Hindlimb muscle (tissue), 1 donor: ENCODE measurements at regions not wholly inside any gene's neighbourhood (a gene's known extent, or its start where the extent isn't known, plus 50 kb on each side); places are given as distances from the start of the nearest gene placed in this dataset.
"Not testable (repeated sequence)": the region's sequence is repeated elsewhere in the genome, so short reads cannot be mapped to it uniquely, and the experiment has no call there.

Experiments
- DNase-seq: peaks from one replicate; pipeline ENCODE4 v3.0.0-alpha.2; 2013

DNA sequence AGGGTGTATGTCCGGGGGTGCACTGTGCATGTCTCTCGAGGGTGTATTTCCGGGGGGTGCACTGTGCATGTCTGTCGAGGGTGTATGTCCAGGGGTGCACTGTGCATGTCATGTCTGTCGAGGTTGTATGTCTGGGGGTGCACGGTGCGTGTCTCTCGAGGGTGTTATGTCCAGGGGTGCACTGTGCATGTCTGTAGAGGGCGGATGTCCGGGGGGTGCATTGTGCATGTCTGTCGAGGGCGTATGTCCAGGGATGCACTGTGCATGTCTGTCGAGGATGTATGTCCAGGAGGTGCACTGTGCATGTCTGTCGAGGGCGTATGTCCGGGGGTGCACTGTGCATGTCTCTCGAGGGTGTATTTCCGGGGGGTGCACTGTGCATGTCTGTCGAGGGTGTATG is 249.8 kb upstream of the MYT1L start:
- not testable (repeated sequence) for DNase-seq

DNA sequence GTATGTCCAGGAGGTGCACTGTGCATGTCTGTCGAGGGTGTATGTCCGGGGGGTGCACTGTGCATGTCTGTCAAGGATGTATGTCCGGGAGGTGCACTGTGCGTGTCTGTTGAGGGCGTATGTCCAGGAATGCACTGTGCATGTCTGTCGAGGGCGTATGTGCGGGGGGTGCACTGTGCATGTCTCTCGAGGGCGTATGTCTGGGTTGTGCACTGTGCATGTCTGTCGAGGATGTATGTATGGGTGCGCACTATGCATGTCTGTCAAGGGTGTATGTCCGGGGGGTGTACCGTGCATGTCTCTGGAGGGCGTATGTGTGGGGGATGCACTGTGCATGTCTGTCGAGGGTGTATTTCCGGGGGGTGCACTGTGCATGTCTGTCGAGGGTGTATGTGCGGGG is 249.3 kb upstream of the MYT1L start:
- no peak for DNase-seq

DNA sequence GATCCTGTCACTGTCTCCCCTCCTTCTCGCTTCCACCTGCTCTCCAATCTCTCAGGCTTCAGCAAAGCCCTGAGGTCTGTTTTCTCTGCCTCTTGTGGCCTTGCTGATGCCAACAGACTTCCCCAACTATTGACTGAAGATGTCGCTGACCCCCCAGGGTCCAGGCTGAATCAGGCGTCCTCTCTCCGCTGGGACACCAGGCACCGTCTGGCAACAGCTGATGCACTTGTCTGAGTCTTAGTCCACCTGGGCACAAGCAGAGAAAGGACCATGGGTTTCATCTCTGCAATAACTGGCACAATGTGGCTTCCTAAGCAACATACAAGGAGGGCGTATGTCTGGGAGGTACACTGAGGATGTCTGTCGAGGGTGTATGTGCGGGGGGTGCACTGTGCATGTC is 248.7 kb upstream of the MYT1L start:
- no peak for DNase-seq

DNA sequence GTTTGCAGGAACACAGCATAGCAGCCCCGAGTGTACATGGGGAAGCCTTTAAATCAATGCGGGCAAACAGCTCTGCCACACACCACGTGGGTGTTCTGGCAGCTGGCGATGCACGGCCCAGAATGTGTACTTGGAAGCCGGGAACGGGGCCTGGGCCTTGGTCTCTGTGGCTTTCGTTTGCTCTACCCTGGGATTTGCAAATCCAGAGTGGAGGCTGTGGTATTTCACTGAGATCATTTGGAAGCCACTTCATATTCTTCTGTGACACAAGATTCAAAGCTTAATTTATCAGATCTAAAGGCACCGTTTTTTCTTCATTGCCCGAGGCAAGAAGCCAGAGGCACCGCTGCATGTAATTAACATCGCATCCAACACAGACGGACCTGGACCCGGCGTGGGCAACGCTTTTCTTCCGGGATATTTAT is 246.3 kb upstream of the MYT1L start:
- DNase-seq: no peak

DNA sequence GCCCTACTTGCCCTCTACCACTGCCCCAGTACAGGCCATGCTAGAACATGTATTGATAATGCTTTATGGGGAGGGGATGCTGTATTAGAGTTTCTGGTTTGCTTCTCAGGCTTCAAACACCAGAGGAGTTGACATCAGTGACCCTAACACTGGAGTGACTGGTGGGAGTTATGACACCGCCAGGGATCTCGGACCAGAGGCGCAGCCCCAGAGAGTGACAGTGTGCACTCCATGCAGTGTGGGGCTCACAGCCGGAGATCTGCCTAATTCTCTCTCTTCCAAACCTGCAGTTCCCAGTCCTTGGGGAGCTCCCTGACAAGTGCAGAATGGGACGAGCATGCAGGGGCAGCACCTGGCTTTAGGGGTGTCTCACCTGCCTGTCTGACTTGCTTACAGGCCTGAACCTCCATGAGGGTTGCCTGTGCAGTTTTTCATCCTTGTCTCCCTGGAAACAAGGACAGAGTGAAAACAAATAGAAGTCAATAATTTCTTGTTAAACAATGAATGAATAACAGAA is 244.9 kb upstream of the MYT1L start:
- DNase-seq: no peak

DNA sequence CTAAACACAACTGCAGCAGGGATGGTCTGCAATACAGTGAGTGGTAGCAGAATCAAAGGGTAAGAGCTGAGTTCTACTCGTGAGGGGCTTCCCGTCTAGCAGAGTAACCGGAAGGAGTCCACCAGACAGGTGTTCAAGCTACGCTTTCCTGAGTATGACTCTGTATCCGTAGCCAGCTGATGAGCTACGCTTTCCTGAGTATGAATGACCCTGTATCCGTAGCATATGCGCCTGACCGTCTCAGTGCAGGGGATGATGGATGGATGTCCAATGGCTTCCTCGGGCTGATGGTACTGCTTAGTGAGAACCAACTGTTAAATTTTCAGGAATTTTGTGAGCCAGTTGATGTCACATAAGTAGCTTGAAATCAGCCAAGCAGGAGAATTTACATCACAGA is 244.1 kb upstream of the MYT1L start:
- no peak for DNase-seq

DNA sequence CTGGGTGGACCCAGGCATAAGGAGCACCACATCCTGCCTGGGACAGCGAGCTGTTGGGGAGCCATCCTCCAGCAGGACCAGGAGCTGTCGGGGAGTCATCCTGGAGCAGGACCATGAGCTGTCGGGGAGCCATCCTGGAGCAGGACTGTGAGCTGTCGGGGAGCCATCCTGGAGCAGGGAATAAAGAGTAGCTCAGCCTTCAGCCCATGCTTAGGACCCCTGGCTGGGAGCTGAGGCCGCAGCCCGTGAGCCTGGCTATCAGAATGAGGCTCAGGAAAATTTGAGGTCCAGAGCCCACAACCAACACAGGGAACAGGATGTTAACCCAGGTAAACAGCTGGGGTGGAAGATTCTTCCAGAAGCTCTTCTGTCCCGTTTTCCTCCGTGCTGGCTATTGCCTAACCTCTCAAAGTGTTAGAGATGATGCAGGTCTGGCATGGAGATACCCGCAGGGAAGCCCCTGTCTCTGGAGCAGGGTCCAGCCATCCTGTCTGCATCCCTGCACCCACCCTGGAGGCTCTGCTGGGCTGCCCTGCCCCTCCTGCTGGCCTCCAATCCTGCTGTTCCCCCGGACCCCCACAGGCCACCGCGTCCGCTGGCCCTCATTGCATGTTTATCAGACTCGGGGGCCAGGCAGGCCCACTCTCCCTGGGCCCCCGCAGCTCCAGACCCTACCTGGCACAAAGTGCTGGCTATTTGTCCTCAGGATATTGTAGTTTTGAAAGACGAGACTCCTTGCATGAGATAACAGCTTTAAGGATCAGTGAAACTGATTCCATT is 243.5 kb upstream of the MYT1L start:
- DNase-seq: no peak

DNA sequence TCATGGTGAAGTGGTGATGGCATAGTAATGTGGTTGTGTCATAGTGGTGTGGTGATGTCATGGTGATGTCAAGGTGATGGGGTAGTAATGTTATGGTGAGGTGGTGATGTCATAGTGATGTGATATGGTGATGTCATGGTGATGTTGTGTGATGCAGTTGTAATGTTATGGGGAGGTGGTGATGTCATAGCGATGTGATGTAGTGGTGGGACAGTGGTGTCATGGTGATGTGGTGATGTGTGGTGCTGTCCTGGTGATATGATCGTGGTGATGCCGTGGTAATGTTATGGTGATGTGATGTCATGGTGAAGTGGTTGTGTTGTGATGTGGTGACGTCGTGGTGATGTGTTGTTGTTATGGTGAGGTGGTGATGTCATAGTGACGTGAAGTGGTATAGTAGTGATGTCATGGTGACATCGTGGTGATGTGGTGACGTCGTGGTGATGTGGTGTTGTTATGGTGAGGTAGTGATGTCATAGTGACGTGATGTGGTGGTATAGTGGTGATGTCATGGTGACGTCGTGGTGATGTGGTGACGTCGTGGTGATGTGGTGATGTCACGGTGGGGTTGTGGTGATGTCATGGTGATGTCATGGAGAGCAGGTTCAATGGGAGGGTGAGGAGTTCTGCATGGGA is 242.7 kb upstream of the MYT1L start:
- no peak for DNase-seq

DNA sequence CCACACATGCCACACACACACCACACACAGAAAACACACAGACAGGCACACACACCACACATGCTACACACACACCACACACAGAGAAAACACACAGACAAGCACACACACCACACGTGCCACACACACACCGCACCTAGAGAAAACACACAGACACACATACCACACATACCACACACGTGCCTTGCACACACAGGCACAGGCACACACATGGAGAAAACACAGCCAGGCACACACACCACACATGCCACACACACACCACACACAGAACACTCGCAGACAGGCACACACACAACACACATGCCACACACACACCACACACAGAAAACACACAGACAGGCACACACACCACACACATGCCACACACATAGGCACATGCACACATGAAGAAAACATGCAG is 242.1 kb upstream of the MYT1L start:
- no peak for DNase-seq

DNA sequence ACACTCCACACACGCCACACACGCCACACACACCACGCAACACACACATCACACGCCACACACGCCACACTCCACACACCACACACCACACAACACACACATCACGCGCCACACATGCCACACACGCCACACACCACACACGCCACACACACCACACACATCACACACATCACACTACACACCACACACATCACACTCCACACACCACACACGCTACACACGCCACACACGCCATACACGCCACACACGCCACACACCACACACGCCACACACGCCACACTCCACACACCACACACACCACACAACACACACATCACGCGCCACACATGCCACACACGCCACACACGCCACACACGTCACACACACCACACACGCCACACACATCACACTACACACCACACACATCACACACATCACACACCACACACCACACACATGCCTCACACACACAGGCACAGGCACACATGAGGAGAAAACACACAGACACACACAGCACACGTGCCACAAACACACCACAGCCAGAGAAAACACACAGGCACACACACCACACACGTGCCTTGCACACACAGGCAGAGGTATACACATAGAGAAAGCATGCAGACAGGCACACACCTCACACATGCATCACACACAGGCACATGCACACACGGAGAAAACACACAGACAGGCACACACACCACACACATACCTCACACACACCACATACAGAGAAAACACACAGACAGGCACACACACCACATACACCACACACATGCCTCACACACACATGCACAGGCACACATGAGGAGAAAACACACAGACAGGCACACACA is 241.5 kb upstream of the MYT1L start:
- no peak for DNase-seq

DNA sequence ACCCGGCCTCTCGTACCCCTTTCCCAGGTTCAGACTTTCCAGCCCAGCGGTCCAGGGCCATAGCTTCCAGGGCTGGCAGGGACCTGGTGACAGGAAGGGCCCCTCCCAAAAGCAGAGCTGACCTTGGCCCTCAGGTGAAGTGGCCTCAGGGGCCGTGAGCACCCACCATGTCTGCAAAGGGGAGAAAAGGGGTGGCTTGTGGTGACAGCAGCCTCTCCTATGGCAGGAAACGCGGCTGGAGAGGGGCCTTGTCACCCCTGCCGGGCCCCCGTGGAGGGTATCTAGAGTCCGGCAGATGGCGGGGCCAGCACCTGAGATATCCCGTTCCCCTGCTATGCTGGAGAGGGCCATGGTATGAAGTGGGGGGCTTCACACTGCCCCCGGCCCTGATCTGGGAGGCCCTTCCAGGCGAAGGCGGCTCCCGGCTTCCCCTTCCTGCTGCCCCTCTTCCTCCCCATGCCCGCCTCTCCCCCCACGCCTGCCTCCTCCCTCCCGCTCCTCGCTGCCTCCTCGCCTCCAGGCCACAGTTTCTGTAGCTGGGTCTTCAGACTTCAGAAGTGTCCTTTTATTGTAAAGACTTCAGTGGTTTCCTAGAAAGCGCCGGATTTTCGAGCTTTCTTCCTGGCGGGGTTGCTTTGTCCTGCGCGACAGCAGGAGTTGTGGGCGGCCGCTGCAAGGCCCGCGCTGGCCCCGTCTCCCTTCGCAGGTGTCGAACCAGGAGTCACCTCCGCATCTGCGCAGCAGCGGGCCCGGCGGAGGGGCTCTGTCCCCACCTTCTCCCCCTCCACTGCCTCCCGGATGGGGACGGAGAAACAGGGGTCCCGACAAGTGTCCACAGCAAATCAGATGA is 240.5 kb upstream of the MYT1L start:
- no peak for DNase-seq

DNA sequence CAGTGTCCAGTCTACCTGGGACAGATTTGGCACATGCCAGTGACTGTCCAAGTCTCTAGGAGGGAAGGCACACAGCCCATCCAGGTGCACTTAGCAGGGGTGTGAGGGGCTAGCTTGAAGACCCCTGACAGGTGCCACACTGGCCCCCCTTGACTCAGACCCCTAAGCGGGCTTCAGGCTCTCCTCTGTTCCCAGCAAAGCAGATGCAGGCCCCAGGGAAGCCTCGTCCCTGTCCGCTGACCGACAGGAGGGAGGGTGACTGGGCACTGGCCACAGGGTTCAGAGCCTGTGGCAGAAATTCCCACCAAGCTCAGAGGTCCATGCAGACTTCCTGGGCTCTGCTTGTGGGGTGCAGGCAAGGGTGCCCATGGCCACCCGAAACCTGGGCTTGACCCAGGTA is 239.8 kb upstream of the MYT1L start:
- DNase-seq: no peak

DNA sequence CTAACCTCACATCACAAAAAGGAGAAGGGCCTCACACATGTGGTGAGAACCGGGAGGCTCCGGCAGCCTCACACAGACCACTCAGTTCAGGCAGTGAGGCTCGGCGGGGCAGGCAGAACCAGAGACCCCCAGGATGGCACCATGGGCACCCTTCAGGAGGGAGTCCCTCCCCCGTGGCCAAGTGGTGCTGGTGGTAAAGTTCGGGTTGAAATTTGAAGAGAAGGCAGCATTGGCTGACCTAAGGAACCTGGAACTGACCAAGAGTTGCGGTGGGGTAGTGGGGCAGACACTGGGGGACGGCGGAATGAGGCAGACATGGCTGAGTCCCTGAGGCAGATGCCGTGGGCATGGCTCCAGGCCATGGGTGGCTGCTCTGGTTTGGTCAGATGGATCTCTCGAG is 239.3 kb upstream of the MYT1L start:
- no peak for DNase-seq

DNA sequence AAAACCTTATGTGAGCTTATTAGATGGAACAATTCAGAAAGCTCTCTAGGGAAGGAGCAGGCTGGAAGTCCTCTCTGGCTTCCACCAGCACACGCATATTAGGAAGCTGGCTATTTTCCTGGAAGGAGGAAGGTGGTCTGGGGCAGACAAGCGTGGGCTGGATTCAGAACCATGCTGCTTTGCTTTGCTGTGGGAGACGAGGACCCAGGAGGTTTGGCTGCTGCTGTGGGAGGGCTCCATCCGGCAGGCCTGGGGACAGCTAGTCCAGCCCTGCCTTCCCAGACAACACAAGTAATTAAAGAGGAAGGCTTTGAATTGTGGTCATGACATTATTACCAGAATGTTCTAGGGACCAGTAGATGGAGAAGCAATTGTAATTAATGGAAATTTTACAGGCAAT is 238.8 kb upstream of the MYT1L start:
- DNase-seq: no peak

DNA sequence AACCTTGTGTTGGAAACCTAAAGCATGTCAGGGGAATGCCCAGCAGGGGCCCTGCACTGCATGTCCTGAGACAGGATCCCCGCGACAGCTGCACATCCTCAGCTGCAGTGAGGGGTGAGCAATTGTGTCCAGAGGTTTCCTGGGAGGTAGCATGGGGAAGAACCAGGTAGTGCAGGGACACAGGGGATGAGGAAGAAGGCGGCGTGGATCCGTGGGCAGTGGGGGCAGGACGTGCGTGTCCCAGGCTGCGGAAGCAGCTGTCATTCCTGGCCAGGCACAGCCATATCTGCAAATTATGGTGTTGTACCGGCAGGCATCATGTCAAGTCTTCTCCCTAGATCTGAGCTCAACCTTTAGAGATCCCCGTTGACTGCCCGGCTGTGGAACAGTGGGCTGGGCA is 238.2 kb upstream of the MYT1L start:
- no peak for DNase-seq

DNA sequence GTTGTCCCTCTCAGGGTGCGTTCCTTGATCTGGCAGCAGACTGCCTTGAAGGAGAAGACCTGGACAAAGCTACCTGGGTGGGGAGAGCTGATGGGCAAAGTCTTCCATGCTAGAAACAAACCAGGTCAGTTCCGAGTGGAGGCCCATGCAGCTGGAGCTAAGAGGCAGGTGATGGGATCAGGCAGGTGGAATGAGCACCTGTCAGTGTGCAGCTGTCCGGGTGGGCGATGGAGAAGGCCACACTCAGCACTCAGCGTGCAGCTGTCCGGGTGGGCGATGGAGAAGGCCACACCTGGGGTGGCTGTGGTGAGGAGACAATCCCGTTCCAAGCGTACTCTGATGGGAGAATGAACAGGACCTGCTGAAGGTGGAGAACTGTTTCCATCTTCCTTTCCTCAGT is 237.3 kb upstream of the MYT1L start:
- DNase-seq: no peak

DNA sequence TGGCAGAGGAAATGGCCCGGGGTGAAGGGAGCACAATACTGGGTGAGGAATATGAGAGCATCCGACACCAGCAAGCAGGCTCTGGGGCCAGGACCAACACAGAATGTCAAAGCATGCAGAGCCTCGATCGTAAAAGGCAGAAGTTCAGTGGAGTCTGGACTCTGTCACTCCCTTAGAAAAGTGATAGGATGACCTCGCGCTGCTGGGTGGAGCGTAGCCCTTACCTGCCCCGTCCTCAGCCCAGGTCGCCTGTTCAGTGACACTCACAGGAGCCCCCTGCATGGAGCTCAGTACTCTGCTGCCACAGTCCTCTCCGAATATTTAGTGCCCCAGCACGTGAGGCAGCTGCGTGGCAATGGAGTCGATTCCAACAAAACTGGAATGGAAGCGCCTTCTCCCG is 236.7 kb upstream of the MYT1L start:
- no peak for DNase-seq

DNA sequence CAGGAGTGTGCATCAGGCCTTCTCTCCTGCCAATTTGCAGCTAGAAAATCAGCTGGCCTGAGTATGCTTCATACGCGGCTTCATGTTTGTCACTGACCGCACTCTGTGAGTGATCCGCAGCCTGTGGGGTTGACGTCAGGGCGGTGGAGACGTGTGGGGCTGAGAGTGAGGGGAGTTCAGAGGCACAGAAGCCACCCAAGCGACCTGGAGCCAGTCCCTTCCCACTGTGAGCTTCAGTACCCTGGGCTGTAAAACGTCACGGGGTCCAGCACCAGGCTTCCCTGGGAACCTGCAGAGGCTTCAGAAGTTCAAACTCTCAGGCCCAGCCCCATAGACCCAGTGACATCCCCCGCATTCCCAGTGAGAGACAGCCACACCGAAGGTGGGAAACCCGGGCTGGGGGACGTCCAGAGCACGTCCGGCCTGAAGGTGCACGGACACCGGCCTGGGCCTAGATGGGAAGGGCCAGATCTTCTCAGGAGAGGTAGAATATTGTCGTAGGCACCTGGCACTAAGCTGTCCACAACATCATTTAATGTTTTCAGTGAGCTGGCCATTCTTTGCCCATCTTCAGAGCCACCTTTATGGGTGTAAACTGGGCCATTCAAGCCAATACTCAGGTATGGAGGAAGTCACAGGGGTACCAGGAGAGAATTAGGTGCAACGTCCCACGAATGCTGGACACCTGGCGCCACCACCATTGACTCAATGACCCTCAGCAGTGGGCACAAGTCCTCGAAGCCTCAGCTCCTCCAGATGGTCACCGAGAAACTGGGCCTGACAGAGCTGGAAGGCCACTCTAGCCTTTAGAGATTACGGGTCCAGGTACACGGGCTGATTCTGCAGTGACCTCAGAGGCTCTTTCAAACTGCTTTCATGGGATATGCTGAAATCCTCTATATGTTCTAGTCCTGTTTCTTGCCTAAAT is 235.6 kb upstream of the MYT1L start:
- DNase-seq: no peak

DNA sequence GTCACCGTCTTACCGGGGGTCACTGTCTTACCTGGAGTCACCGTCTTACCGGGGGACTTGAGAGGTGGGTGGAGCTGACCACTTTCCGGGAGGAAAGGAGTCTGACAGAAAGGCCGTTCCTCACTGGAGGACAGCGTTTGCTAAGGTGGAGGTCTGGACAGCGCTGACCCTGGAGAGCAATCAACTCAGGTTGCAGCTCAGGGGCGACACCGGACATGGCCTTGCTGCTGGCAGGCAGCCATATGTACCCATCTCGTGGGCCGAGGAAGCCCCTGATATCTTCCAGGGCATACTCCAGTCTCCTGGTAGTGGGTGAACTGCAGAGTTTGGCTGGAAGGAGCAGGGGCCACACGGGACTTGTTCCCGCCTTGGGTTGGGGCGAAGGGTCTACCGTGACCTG is 234.6 kb upstream of the MYT1L start:
- no peak for DNase-seq

DNA sequence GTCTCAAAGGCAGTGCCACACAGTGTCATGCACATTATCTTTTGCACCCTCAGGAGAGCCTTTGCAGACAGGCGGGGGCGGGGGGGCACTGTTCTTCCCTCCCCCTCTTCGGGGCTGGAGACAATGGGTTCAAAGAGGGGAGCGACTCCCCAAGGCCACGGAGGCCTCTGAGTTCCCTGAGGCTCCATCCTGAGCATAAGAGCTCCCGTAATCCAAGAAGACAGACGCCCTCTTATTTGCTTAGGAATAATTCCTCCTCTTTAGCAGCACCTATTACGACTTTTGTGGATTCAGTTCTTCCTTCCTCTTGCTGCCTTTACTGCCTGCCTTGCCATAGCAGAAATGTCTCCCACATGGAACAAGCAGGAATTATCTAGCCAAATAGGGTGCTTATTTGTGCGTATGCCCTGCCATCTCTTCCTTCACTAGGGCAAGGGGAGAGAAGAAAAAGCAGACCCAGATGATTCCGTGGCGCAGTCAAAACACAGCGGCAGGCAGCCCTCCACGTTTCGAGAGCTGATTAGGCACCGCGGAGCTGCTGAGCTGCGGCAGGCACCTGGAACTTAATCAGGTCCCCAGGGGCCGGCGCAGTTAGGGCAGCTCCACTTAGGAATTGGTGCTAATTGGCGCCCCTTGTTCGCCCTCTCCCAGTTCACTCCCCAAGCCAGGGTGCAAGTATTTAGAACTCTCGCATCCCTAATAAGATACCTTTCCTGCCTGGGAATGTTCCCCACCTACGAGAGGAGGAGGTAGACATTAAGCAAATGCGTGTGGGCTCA is 233.4 kb upstream of the MYT1L start:
- DNase-seq: no peak
